Adrenal gland (tissue), 9 donors: ENCODE measurements at regions not wholly inside any gene's neighbourhood (a gene's known extent, or its start where the extent isn't known, plus 50 kb on each side); places are given as distances from the start of the nearest gene placed in this dataset.

Source experiments
- DNase-seq, 7 donors: peaks; one replicate each; pipeline ENCODE4 v3.0.0-alpha.2; 2019 to 2020
- H3K27ac ChIP-seq, 5 donors: fragments of 200-600 bp; sonication (generic) in 4 of 5; 1 replicate in 3 of 5; 2 replicates in 2 of 5; pipeline versions ENCODE4 v1.5.1 to v1.8.0; 2016 to 2020; ENCODE audit warnings: mild to moderate bottlenecking in 1 of 5
- H3K27me3 ChIP-seq: fragments of 200-600 bp; 2 replicates; pipeline ENCODE4 v1.8.0; 2021
- H3K36me3 ChIP-seq, 2 donors: fragments of 200-600 bp; replicated peaks in 1 of 2; 1 replicate in 1 of 2; 2 replicates in 1 of 2; pipeline versions ENCODE4 v1.5.1 to v1.8.0; 2018 to 2022
- H3K4me1 ChIP-seq, 2 donors: fragments of 200-600 bp; replicated peaks in 1 of 2; 1 replicate in 1 of 2; 2 replicates in 1 of 2; pipeline versions ENCODE4 v1.5.1 to v1.8.0; 2018 to 2021
- H3K4me3 ChIP-seq, 4 donors: fragments of 200-600 bp; sonication (generic) in 3 of 4; one replicate each; pipeline ENCODE4 v1.5.1; 2016 to 2018
- H3K9me3 ChIP-seq, 3 donors: fragments of 200-600 bp; sonication (generic) in 1 of 3; replicated peaks in 1 of 3; 1 replicate in 2 of 3; 2 replicates in 1 of 3; pipeline versions ENCODE4 v1.5.1 to v1.8.0; 2016 to 2021
- CTCF ChIP-seq, 6 experiments: fragments of 450-650 bp in 4 of 6; fragments of 200-600 bp in 2 of 6; sonication (generic) in 1 of 6; IDR thresholded peaks; 1 replicate in 5 of 6; 2 replicates in 1 of 6; pipeline versions ENCODE4 v1.5.1 to v1.8.0; 2016 to 2021; ENCODE audit warnings: antibody characterized with exemption in 6 of 6, mild to moderate bottlenecking in 2 of 6, moderate library complexity in 1 of 6
- POLR2A ChIP-seq, 2 donors: fragments of 450-650 bp; IDR thresholded peaks; one replicate each; pipeline ENCODE4 v1.6.1; 2017; ENCODE audit warnings: antibody characterized with exemption in 2 of 2, mild to moderate bottlenecking in 2 of 2, moderate library complexity in 1 of 2
- WGBS, 4 donors: extraction: QIAGEN DNeasy Blood & Tissue Kit in 2 of 4; methylation state at CpG; one replicate each; pipeline versions ENCODE4 v1.1.5 to v1.1.7; 2013 to 2017; 5-methylcytosine and 5-hydroxymethylcytosine counted together
- intact Hi-C, 2 donors: fragments of 100-400 bp; cut with DNase I; formaldehyde crosslinking; loops; one replicate each; pipeline versions ENCODE4 v1.14.1 to v1.15.0; 2022 to 2023
- donor health status: healthy with polysubstance abuse.
- donor health status: Bipolar disorder and iron deficiency.
- donor health status: DM: yes; HTN: yes; CAD: no.
- donor health status: DM: no; HTN: no; CAD: no.
- donor health status: DM: no; HTN: no; CAD: no.

GRCh38 chr14:98169170-98169587 lies 1102.8 kb downstream of the BCL11B start:
- no peaks in the 10 kb centered on the region for H3K27me3 ChIP-seq
- DNase-seq = no peak
- no peak overlapping the region for H3K4me3 ChIP-seq
- no peaks in the 10 kb centered on the region for H3K9me3 ChIP-seq
- no peaks in the 10 kb centered on the region for H3K36me3 ChIP-seq
- intact Hi-C loops = no loop called here
- no peak overlapping the region for H3K27ac ChIP-seq
- H3K4me1 ChIP-seq = no peaks in the 10 kb centered on the region
- TF ChIP-seq POLR2A (IDR thresholded peaks at IDR 0.05) = no peak
- no peak for TF ChIP-seq CTCF (IDR thresholded peaks at IDR 0.05)

- H3K4me1 ChIP-seq = no peaks in the 10 kb centered on the region
- H3K27ac ChIP-seq = no peak overlapping the region
- intact Hi-C loops = no loop called here
- no peak overlapping the region for H3K4me3 ChIP-seq
- no peaks in the 10 kb centered on the region for H3K27me3 ChIP-seq
- TF ChIP-seq POLR2A (IDR thresholded peaks at IDR 0.05) = no peak
- no peak for TF ChIP-seq CTCF (IDR thresholded peaks at IDR 0.05)
- no peak for DNase-seq
- no peaks in the 10 kb centered on the region for H3K36me3 ChIP-seq
- 42 to 72% (median 54%) methylated on average over 5 of the region's 5 CpGs for WGBS, 4 donors
- H3K9me3 ChIP-seq = no peaks in the 10 kb centered on the region
These were observed 1101.4 kb downstream of the BCL11B start for GRCh38 chr14:98170575-98170974.

DNA sequence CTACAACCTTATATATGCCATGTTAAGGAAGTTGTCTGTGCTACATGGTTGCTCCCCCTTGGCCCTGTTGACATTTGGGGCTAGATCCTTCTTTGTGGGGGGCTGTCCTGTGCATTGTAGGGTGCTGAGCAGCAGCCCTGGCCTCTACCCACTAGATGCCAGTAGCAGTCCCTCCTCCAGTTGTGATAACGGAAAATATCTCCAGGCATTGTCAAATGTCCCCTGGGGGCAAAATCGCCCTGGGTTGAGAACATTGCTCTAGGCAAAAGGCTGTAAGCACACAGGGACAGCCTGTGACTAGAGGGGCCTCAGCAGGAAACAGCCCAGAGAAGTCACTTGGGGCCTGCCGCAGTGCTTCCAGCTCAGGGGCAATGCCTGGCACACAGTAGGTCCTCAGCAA lies 1100.3 kb downstream of the BCL11B start:
- Histone ChIP-seq H3K27me3 (no peaks in the 10 kb centered on the region), H3K9me3 (no peaks in the 10 kb centered on the region), H3K27ac (no peak overlapping the region), H3K4me1 (no peaks in the 10 kb centered on the region), H3K36me3 (no peaks in the 10 kb centered on the region), H3K4me3 (no peak overlapping the region)
- intact Hi-C loops = no loop called here
- TF ChIP-seq POLR2A (IDR thresholded peaks at IDR 0.05) (no peak), CTCF (IDR thresholded peaks at IDR 0.05) (no peak)
- DNase-seq = no peak
- 83 to 93% (median 88%) methylated on average over 2 to 3 of the region's 3 CpGs for WGBS, 4 donors

GRCh38 chr14:98172243-98172778 lies 1099.7 kb downstream of the BCL11B start:
- Histone ChIP-seq H3K4me3 (no peak overlapping the region), H3K27ac (no peak overlapping the region), H3K36me3 (no peaks in the 10 kb centered on the region), H3K9me3 (no peaks in the 10 kb centered on the region), H3K4me1 (no peaks in the 10 kb centered on the region), H3K27me3 (no peaks in the 10 kb centered on the region)
- intact Hi-C loops = no loop called here
- TF ChIP-seq CTCF (IDR thresholded peaks at IDR 0.05) (no peak), POLR2A (IDR thresholded peaks at IDR 0.05) (no peak)
- 60 to 88% (median 86%) methylated on average over 1 to 5 of the region's 5 CpGs for WGBS, 4 donors
- no peak for DNase-seq
